G401 (cell line): ENCODE measurements at regions not wholly inside any gene's neighbourhood (a gene's known extent, or its start where the extent isn't known, plus 50 kb on each side); places are given as distances from the start of the nearest gene placed in this dataset.

Source experiments
- DNase-seq: peaks from one replicate; pipeline ENCODE4 v3.0.0-alpha.2; 2015; ENCODE audit warnings: low spot score
- in situ Hi-C: cut with HindIII; loops from 2 replicates; pipeline ENCODE4 v1.10.0; 2016; ENCODE audit warnings: low sequenced_read_pairs, mixed read lengths

DNA sequence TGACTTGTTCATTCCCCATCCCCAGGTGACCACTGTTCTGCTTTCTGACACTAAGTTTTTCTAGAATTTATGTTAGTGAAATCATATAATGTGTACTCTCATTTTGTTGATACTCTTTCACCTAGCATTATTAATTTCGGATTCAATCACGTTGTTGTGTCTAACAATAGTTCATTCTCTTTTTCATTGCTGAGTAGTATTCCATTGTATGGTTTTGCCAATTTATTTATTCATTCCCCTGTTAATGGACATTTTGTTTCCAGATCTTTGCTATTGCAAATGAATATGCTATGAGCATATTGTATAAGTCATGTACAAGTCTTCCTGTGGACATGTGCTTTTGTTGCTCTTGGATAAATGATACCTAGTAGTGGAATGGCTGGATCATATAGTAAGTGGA, 146.4 kb downstream of the FAM204A start:
- no peak for DNase-seq
- in situ Hi-C loops: no loop called here

- DNase-seq: no peak
- in situ Hi-C loops: no loop called here
These were observed 146.9 kb upstream of the RAB11FIP2 start for GRCh38 chr10:118193642-118194041.

- in situ Hi-C loops: no loop called here
These were observed 134.3 kb upstream of the RAB11FIP2 start for GRCh38 chr10:118181021-118181420.

DNA sequence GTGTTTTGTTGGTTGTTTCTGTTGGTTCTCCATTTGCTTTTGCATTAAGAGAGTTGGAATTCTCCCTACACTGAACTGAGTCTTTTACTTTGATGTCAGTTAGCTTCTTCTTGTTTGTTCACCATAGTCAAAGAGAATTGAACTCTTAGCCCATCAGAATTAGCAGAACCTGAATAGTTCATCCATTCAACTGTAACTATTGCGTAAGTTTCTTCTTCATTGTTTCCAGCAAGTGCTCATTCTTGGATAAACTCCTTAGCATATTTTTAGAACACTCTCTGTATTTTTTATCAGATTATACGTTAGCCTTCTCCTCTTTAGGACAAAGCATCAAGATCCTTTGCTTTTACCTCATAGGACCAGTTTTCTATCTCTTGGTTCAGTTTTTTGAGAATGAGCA, 128.4 kb upstream of the RAB11FIP2 start:
- DNase-seq: no peak
- in situ Hi-C loops: no loop called here

More at GRCh38 chr10:118181021-118181420, 134.3 kb upstream of the RAB11FIP2 start:
- DNase-seq: no peak

DNA sequence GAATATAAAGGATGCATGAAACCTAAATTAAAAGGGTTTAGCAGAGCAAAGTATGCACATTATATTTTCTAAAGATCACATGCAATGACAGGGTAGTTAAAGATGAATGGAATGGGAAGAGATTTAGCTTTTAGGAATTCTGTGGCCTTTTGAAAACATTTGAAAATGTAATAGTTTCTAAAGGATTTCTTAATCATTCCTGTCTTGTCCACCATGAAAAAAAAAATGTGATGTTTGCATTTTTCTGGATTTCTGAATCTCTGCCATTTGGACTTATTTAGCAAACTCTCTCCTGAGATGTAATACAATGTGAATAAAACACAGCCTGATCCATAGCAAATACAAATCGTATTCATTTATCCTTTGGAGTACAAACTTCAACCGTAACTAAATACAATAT, 126.6 kb upstream of the RAB11FIP2 start:
- in situ Hi-C loops: no loop called here
- no peak for DNase-seq

DNA sequence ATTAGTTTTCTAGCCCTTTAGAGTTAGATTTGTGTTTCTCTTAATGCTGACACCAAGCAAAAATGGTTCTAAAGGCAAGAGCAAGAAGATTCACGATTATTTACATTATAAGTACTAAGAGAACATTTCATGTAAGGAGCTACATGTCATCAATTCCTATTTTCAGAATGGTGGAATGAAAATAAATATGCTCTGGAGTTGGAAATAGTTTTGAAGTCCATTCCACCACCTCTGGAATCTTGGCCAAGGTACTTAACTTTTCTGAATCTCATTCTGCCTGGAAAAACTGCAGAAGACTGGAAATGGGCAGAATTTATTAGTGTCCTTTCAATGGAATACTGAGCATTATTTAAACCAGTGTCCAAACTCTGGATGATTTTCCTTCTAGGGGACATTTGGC, 125.1 kb upstream of the RAB11FIP2 start:
- in situ Hi-C loops: no loop called here
- DNase-seq: no peak

DNA sequence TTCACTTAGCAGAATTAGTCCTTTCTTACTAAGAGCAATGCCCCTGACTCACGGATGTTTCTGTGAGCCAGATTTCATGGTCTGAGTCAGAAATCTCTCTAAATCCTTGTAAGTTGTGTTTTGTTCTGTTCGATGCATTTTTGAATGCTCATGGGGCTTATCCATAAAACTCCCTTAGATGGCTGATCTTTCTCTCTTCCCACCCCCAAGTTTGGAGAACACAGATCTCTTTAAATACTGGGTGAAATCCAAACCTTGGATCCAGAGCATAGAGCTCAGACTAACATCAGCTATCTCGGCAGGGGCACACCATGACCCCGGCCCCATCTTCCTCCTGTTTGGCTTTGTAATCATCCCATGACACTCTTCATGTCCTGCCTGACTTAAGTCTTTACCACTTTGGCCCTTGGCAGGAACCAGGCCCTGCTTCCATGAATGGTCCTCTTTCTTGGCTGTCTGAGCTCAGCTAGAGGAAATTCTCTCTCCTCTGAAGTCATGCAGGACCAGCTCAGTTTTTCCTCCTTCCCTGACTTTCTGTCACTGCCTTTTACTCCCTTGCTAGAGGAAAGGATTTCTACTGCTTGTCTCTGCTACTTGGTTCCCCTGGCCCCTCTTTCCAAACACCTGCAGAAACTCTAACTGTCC, 120.4 kb upstream of the RAB11FIP2 start:
- in situ Hi-C loops: no loop called here
- no peak for DNase-seq

DNA sequence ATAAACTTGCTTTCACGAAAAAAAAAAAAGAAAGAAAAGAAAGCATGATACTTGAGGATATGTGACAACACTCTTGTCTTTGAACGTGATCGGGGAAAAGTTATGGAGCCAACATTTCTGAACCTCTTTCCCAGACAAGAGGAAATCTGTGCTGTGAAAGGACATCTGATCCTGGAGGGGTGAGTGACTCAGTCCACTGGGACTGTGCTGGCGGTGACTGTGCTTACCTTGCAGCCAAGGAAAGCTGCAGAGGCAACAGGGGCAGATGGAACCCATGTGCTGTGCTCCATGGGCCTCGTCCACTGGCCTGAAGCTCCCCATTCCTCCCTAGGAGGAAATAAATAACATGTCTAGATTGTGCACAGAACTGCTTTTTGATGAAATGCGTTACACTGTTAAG, 116.5 kb upstream of the RAB11FIP2 start:
- in situ Hi-C loops: no loop called here
- no peak for DNase-seq

GRCh38 chr10:118161461-118162246, 114.9 kb upstream of the RAB11FIP2 start:
- no peak for DNase-seq
- in situ Hi-C loops: no loop called here

DNA sequence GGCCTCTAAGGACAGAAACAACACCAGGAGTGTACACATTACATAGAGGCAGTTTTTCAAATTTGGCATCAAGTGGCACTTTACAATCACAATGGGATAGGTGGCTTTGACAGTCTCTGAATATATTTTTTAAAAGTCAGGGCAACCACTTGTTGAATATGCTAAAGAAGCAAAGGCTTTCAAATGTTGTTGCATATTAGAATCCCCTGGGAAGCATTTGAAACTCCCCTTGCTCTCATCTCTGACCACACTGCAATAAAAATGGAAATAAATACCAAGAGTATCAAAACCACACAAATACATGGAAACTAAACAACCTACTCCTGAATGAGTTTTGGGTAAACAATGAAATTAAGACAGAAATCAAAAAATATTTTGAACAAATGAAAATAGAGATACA, 106.5 kb upstream of the RAB11FIP2 start:
- DNase-seq: no peak
- in situ Hi-C loops: no loop called here

GRCh38 chr10:118151461-118151860, 104.7 kb upstream of the RAB11FIP2 start:
- in situ Hi-C loops: no loop called here

DNA sequence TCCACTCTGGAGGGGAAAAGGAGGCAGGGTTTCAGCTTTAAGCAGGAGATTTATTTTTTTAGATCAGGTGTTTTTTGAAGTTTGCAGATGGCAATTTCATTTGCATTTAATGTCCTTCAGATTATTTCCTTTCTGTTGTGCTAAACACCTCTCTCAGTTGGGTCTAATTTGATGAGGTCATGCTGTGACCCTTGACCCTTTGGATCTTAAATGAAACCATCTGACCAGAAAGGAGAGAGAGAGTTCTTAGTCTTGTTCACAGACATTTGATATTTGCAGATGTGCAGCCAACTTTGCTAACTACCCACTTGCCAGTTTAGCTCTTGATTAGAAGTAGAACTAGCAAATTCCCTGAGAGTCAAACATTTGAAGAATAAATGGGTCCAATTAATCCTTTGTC, 101.5 kb upstream of the RAB11FIP2 start:
- no peak for DNase-seq
- in situ Hi-C loops: no loop called here

More at GRCh38 chr10:118151461-118151860, 104.7 kb upstream of the RAB11FIP2 start:
- DNase-seq: no peak

DNA sequence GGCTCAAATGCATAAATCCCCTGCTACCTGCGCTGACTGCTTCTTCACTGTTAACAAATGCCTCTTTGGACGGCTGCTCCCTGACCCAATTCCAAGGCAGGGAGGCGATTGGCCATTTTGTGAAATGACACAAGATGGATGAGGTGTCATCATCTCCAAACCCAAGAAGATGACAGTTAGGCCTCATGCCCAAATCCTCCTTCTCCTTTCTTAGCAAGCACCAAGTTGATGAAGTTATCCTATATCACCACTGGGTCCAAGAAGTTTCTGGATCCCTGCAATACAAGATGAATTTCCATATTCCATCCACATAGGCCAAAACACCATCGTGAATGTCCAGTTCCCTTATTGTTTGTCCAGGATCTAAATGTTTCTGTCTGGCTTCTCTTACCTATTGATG, 98.5 kb upstream of the RAB11FIP2 start:
- in situ Hi-C loops: no loop called here
- DNase-seq: no peak

GRCh38 chr10:118141471-118141870, 94.7 kb upstream of the RAB11FIP2 start:
- in situ Hi-C loops: no loop called here
- no peak for DNase-seq

GRCh38 chr10:118139321-118139720, 92.6 kb upstream of the RAB11FIP2 start:
- no peak for DNase-seq
- in situ Hi-C loops: no loop called here

- in situ Hi-C loops: no loop called here
- DNase-seq: no peak
These were observed 81.9 kb upstream of the RAB11FIP2 start for GRCh38 chr10:118128675-118129074.

DNA sequence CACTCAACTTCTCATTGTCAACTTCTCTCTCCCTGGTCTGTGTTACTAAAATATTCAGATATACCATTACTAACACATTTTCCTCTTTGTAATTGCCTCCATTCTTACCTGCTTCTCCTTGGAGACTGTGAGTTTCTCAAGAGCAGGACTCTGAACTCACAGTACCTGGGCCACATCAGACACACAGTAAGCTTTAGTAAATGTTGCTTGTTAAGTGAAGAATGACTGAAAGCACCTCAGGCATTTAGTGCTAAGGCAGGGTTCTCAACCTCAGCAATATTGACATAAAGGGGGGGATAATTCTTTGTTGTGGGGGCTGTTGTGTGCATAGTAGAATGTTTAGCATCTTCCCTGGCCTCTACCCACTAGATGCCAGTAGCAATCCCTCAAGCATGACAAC, 72.0 kb upstream of the RAB11FIP2 start:
- in situ Hi-C loops: no loop called here
- DNase-seq: no peak

DNA sequence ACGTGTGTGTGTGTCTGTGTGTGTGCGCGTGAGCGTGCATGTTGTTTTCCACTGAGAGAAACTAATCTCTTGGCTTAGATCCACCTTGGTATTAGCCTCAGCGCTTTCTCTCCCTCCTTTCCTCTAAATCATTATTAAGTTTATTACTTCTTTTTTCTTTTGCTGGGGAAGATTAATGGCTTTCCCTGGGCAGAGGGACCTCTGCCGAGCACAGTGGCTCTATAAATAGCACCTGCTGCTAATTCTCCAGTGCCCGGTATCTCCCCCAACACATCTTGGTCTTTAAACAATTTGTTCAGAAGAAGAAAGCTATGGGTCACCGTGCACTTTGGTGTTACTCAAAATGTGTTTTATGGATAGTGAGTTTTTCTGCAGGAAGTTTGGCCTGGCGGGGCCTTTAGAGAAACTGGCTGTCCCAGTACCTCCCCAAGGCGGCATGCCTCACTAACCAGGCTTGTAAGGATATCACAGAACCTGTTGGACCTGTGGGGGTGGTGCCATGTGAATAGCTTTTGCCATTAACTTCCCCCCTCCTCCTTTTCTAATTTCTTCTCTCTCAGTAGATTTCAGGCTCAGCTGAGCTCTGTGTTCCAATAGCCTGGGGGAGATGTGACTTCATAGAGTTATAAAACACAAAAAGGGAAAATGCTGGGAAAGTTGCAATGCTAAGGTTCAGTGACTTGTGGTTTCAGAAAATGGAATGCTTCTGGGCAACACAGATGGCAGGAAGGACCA, 70.1 kb upstream of the RAB11FIP2 start:
- in situ Hi-C loops: no loop called here
- DNase-seq: no peak

DNA sequence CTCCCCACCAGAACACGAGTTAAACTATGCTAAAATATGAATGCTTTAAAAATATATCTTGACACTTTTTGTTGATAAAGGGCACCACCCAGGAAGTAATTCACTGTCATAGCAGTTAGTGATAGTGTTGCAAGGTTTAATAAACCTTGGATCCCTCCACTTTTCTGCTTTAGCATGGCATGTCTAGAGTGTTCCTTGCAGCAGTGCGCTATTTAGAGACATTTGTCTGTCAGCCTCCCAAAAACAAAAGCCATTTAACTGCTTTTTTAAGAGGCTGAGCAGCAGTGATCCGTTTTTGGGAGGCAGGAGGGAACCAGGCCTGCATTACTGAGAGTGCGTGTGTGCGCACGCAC, 69.6 kb upstream of the RAB11FIP2 start:
- in situ Hi-C loops: no loop called here
- DNase-seq: no peak

GRCh38 chr10:118115701-118116100, 69.0 kb upstream of the RAB11FIP2 start:
- in situ Hi-C loops: no loop called here
- peak; percentile 1 for DNase-seq
